GM19372 (cell line): ENCODE measurements at regions not wholly inside any gene's neighbourhood (a gene's known extent, or its start where the extent isn't known, plus 50 kb on each side); places are given as distances from the start of the nearest gene placed in this dataset.

Experiments used
- ATAC-seq: cut with Tn5 transposase; IDR thresholded peaks from one replicate; pipeline ENCODE4 v1.9.1; 2021; ENCODE audit warnings: mild to moderate bottlenecking, low read depth, moderate library complexity; ENCODE audit not compliant: unreplicated experiment

DNA sequence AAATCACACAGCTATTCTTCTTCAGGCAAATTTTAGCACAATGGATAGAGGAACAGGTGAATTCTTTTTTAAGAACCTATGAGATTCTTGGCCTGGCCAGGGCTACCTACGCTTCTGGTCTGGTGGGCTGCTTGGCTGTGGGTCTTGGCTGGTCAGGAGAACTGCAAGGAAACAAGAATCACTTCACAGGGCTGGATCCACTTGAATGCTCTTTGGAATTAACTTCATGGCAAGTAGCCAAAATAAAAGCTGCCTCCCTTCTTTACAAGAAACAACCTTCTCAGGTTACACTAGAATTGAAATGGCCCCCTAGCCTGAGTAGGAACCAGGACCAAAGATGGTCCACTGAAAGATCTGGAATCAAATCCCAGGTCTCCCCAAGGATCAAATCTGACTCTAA lies 519.1 kb downstream of the IQCM start:
- ATAC-seq = no peak

- no peak for ATAC-seq
Measured at GRCh38 chr4:149296084-149296483, 519.6 kb downstream of the IQCM start.

- ATAC-seq = no peak
Measured at GRCh38 chr4:149294601-149295000, 521.0 kb downstream of the IQCM start.

DNA sequence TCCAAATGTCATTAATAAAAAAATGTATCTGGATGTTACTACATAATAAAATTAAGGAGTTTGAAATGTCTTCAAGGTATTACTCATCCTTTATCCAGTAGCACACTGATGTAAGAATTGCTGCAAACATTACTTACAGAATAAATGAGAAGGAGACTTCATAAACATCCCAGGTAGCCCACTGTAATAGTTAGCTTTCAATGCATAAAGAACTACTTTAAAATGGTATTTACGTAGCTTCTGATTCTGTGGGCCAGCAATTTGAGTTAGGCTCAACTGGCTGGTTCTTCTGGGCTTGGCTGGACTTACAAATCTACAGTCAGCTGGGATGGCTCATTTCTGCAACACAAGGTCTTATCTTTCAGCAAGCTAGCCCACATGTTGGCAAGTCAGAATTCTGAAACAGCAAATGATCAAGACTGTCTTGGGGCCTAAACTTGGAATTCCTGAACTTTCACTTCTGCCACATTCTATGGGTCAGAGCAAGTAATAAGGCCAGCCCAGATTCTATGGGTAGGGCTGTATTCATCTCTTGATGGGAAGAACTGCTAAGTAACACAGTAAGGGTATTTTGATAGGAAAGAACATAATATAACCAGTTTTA lies 522.5 kb downstream of the IQCM start:
- no peak for ATAC-seq

GRCh38 chr4:149292425-149293007 lies 523.1 kb downstream of the IQCM start:
- ATAC-seq = no peak

- ATAC-seq = no peak
Measured at GRCh38 chr4:149291463-149291862, 524.2 kb downstream of the IQCM start.

DNA sequence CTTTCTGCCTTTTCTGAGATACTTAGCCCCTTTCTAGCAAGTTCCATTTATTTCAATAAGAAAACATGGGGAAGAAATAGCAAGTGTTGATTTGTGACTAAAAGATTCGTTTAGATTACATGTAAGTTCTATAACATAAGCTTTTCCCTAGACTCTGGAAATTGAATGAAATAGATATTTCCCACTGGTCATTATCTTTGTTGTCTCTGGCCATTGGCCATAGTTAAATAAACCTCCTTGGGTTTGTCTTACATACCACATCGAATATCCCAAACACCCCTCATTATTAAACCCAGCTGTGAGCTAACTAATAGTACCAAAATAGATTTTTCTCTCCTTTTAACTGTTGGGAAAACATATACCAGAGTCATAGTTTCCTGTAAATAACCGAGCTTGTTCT lies 534.8 kb downstream of the IQCM start:
- ATAC-seq = no peak

GRCh38 chr4:149279776-149280175 lies 535.9 kb downstream of the IQCM start:
- ATAC-seq = no peak

GRCh38 chr4:149279331-149279730 lies 536.3 kb downstream of the IQCM start:
- no peak for ATAC-seq

GRCh38 chr4:149277705-149278104 lies 537.9 kb downstream of the IQCM start:
- ATAC-seq = no peak

- no peak for ATAC-seq
Measured at GRCh38 chr4:149269835-149270234, 545.8 kb downstream of the IQCM start.

DNA sequence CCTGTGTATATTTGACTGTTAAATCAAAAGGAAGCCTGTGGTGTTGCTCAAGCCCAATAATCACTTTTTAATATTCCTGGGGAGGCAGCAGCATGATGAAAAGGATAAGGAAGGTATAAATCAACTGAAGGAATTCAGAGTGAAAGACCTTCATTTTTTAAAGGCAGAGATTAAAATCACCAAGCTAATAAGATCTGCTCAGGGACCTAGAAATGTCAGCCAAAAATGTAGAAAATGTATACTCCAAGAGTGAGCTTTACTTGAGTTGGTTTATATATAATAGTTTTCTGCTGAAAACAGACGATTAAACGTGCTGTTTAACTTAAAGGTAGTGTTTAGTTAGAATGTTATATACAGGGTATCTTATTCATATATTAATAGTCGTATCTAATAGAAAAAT lies 549.3 kb downstream of the IQCM start:
- ATAC-seq = no peak

DNA sequence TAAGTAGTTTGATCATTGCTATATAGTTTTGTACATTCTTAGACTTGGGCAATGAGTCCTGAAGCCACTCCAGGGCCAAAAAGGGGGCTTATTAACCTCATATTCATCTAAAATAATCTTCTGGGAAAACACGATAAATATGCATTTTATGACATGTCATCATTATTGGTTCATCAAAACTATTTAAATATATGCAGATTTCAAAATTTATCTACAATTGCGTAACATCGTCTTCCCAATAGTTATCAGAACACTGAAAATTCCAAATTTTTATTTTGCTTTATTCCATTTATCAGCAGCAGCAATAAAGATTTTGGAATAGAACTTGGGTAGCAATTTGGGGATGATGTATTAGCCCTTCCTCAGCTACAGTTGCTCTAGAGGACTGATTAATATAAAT lies 550.0 kb downstream of the IQCM start:
- no peak for ATAC-seq

DNA sequence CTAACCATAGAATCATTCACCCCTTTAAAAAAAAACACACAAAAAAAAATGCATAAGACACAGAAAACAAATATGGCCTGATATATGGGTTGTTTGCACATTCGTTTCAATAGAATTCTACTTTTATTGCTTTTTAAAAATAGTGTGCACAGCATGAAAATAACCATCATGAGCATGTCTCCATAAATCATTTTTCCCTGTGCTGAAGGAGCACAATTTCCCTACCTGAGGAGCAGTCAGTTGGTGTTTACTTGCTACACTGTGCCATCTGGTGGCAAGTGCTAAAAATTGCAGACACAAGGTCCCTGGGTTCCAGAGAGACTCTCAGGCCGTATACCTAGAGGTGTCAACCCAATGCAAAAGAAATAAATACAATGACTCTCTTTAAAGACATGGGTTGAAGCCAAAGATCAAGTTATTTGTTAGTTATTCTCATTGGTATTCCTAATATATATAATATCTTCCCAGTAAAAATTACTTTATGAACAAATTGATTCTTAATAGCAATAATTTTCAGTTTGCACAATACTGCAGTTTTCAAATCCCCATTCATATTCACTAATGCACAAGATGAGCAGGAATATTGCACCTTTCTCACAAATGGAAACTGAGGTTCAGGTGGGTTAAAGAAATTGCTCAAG lies 551.4 kb downstream of the IQCM start:
- peak; percentile 90 for ATAC-seq

- ATAC-seq = no peak
Measured at GRCh38 chr4:149248191-149248764, 567.4 kb downstream of the IQCM start.

- no peak for ATAC-seq
Measured at GRCh38 chr4:149247164-149247563, 568.5 kb downstream of the IQCM start.

DNA sequence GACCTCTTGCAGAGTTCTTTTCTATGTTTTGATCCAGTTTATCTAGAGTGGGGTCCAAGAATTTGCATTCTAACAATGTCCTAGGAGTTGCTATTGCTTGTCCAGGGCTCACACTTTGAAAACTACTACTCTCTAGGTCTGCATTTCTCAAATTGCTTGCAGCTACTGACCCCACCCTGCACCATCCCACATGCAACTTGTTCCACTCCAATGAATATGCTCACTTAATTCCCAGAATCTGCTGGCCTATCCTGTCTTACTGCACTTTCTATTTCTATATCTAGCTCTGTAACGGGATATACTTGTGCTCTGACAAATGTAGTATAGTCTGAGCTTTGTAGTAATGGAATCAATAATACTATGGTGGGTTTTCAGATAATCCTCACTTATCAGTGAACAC lies 570.3 kb downstream of the IQCM start:
- no peak for ATAC-seq

GRCh38 chr4:149238097-149238496 lies 577.5 kb downstream of the IQCM start:
- ATAC-seq = no peak

DNA sequence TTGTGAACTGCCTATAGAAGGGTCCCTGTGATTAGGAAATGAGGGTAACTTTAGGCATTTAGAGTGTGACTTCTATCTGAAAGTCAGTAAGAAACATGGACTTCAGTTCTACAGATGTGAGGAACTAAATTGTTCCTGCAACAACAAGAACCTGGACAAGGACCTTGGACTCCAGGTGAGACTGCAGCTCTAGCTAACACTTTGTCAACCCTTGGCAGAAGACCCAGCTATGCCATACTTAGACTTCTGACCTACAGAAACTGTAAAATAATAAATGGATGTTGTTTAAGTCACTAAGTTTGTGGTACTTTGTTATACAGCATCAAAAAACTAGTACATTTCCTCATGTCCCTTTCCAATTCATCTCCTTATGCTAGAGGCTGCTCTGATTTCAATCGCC lies 580.8 kb downstream of the IQCM start:
- ATAC-seq = no peak

DNA sequence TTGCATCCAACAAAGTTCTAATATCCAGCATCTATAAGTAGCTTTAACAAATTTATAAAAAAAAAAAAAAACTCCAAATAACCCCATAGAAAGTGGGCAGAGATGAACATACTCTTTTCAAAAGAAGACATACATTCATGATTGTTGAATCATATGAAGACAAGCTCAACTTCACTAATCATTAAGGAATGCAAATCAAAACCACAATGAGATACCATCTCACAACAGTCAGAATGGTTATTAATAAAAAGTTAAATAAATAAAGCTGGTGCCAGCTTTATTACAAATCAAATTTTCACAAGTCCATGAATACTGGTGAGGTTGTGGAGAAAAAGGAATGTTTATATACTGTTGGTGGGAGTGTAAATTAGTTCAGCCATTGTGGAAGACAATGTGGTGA lies 592.0 kb downstream of the IQCM start:
- ATAC-seq = no peak

GRCh38 chr4:149218672-149219071 lies 597.0 kb downstream of the IQCM start:
- no peak for ATAC-seq

DNA sequence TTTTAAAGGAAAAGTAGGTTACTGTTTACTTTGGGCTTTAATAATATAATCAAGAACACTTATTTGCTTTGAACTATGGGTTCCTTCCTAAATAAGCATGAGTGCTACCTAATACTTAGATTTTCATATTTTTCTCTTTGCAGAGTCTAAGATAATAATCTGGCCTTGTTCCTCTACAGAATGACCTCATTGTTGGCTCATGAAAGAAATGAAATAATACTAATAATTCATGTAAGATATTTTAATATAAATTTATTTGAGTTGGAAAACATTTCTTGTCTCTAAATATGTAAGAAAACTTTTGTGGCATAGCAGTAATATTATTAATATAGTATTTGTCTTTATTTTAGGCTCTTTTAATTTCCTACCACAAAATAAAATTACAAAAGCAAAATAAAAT lies 601.3 kb downstream of the IQCM start:
- no peak for ATAC-seq
